ENCODE measurements at regions not wholly inside any gene's neighbourhood (a gene's known extent, or its start where the extent isn't known, plus 50 kb on each side); places are given as distances from the start of the nearest gene placed in this dataset.

DNA sequence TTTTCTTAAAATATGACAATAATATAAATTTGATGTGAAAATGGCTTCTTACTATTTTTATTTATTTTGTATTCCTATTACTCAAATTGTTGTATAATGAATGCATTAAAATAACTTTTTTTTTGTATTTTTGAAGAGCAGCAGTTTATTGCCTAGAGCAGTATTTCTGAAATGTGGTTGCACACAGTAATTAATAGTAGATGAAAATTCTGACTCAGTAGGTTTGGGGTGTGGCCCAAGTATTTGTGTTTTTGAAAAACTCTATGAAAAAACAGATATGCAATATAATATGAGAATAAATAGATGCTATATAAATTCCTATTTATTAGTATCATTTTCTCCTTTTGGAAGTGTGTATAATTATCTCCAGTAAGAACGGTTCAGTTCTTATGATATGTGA is 2225.3 kb upstream of the C9orf72 start:
- no peak for DNase-seq

DNA sequence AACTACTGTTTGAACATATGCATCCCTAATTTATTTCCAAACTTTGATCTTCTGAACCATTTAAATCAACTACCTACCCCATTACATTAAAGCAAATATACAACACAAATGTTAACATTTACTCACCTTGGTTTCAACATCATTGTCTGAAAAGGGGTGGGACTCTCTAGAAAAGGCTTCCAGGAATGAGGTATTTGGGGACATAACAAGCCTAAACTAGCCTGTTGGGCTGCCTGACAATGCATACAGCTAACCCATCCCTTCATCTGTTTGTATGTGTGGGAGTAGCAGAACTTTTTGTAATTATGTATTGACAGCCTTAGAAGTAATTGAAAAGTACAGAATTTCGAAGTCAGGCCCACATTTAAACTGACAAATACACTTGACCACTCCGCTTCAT is 2225.9 kb upstream of the C9orf72 start:
- no peak for DNase-seq

DNA sequence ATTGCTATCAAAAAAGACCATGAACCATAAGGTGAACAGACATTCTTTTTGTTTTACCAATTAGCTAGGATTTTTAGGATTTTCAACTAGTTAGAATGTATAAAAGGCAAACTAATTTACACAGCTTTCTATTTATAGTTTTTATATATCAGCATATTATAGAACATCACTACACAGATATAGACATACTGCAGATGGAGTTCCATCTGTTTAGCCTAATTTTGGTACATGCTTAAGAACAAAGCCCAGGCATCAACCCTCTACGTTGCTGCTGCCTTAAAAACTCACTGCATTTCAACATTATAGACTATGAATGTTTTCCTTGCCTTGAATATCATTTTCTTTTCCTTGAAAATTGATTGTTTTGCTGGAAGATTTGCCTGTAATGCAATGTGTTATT is 2227.5 kb upstream of the C9orf72 start:
- DNase-seq: no peak

DNA sequence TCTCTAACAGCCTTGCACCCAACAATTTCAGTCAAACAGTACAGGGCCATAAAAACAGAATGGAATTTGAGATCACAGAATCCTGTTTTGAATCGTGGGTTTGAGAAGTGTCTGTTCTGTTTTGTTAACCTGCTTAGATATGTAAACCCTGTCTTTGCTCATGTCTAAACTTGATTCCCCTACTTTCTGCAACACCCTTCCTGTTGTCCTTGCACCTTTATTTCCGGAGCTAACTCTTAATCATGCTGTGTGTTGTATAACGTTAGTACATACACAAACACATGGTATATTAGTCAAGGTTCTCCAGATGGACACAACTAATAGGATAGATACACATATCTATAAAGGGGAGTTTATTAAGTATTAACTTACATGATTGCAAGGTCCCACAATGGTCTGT is 2229.2 kb upstream of the C9orf72 start:
- DNase-seq: no peak

DNA sequence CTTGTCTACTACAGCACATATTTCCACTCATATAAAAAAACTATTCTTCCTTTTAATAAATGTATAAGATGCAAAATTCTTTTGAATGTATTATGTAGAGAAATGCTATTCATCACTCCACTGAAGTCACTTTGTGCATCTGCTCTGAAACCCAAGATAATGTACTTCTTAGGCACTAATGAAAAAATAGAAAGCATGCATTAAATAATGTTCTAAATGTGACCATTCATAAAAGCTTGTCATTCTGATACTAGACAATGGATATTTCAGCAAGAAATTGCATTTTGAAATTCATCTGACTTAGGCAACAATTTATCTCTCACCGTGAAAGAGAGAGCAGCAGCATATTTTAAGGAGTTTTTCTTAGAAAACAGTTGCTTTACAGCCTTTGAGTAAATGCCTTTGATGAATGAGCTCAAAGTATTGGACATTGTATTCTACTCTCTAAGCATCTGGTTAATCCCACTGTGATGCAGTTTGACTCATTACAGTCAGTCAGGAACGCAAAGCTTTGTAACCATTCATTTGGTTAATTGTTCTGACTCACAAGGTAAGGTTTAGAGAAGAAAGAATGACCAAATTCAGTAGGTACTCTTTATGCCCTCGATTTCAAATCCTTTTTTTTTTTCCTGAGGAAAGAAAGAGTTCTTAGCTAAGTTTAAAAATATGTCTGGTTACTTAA is 2233.8 kb upstream of the C9orf72 start:
- DNase-seq: no peak

DNA sequence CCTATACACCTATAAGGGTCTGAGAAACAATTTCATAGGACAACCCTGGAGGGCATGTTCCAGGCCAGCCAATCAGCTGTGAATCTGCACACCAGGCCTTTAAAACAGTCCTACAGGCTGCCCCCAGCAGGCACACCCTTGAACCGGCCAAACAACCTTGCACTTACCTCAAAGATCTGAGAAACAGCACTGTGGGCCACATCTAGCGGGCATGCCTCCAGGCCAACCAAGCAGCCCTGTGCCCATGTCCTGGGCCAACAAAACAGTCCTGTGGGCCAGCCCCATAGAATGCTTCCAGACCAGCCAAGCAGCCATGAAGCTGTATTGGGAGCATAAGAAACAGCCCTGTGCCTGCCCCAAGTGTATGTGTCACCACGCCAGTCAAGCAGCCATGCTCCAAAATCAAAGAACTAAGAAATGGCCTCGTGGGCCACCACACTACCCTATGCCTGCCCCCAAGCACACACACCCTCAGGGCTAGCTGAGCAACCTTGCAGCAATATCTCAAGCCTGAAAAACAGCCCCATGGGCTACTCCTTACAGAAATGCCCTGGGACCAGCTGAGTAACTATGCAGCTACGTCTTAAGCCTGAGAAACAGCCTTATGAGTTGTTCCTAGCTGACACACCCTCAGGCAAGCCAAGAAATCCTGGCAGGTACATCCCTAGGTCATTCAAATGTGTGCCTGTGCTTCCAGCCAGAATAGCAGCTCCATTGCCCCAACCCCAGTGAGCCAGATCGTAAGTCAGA is 2243.8 kb upstream of the C9orf72 start:
- no peak for DNase-seq

DNA sequence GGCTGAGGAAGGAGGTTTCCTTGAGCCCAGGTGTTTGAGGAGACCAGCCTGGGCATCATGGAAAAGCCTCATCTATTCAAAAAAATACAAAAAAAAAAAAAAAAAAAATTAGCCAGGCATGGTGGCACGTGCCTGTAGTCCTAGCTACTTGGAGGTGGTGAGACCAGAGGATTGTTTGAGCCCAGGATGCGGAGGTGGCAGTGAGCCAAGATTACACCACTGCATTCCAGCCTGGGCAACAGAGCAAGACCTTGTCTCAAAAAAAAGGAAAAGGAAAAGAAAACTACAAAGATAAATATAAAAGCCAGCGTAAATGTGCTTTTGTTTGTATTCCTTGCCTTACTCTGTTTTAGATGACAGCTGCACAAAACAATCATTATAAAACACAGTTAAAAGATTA is 2249.2 kb upstream of the C9orf72 start:
- DNase-seq: no peak

DNA sequence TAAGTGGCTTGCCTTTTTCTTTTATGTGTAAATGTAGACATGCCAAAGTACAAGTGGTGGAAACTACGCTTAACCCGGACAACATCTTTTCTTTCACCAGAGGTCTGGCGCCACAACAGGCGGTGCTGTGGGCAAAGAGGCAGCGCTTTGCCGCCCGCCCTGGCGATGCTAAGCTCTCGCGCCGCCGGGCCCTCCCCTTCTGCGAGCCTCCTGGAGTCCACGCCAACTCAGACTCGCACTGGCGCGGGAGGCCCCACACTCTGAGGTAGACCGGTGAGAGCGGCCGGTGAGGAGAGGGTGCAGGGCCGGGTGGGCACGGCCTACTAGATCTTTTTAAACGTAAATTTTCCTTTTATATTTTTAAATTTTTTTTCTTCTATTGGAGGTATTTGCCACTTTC is 2253.1 kb upstream of the C9orf72 start:
- DNase-seq: no peak

DNA sequence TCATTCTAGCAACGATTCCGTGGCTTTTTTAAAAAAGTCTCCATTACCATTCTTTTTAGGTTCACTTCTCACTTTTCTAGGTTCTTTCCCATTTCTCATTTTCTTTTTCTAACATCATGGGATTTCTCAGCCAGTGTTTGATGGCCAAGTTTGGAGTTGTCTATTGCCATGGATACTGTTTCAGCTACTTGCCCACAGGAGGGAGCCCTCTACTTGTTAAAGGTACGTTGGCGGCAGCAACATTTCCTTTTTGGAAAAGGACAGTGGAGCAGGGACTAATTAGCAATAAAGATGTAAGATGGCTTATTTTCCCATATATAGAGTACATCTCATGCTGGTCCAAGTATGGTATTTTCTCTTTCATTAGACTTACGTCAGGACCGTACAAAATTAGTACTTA is 2257.5 kb upstream of the C9orf72 start:
- DNase-seq: no peak

DNA sequence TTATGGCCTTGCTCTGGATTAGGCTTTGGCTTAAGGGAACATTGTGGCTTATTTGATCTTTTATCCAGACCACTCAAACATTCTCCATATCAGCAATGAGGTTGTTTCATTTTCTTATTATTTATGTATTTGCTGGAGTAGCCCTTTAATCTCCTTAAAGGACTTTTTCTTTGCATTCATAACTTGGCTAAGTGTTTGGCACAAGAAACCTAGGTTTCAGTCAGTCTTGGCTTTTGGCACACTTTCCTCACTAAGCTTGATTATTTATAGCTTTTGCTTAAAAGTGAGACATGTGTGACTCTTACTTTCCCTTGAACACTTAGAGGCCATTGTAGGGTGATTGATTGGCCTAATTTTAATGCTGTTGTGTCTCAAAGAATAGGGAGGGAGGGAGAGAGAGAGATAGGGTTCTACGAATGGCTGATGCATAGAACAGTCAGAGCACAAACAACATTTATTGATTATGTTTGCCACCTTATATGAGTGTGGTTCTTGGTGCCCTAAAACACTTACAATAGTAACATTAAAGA is 2265.3 kb upstream of the C9orf72 start:
- no peak for DNase-seq

DNA sequence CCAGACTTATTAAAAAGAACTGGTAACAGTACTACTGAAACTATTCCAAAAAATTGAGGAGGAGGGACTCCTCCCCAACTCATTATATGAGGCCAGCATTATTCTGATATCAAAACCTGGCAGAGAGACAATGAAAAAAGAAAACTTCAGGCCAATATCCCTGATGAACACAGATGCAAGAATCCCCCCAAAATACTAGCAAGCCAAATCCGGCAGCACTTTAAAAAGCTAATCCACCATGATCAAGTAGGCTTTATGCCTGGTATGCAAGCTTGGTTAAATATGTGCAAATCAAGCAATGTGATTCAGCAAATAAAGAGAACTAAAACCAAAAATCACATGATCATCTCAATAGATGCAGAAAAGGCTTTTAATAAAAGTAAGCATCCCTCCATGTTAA is 2271.0 kb upstream of the C9orf72 start:
- no peak for DNase-seq

DNA sequence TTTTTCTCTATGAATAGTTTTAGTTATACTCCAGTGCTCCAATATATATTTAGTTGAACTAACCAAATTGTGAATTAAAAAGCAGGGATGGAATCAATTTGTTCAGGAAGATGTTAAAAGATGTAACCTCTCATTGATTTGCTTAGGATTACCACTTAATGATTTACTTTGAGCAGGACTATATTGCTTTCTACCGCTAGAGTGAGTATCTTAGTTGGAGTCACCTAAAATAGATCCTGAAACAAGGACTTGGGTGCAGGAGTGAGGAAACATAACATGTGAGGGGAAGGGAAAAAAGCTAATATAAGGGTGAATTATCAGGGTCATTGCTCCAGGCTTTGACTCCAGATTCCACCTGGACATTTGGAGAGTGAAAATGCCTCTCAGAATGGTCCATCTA is 2277.4 kb upstream of the C9orf72 start:
- no peak for DNase-seq

DNA sequence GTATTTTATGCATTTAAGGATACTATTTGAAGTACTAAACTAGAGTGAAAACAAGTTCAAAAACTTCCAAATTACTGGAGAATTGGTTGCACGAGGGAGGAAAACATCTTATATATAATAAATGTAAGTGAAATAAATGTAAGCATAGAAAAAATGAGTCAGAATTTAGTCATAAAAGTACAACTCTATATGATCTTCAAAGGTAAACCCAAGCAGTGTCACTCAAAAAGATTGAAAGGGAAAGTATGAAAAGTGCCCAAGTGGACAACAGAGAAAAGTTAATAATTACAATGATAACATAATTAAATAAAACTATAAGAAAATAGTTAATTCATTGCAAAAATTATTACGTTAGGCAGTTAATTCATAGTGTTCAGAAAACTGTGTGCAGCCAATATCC is 2288.5 kb upstream of the C9orf72 start:
- no peak for DNase-seq

DNA sequence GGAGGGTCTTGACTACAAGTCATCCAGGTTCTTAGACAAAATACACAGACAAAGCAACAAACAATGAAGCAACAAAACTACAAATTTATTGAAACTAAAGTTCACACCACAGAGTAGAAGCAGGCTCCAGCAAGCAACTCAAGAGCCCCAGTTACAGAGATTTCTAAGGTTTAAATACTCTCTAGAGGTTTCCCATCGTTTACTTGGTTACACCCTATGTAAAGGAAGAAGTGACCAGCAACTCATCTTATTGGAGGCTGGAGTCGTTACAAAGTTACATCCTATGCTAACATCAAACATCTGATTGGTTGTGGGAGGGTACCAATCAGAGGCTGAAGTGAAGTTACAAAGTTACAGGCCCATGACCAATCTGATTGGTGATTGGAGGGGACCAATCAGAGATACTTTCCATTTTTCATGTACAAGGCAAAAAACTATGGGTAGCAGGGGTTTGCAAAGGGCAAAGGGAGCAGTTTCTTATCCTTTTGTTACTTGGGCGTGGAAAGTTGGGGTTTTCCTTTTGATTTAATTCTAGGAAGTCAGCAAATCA is 2292.6 kb upstream of the C9orf72 start:
- DNase-seq: no peak

DNA sequence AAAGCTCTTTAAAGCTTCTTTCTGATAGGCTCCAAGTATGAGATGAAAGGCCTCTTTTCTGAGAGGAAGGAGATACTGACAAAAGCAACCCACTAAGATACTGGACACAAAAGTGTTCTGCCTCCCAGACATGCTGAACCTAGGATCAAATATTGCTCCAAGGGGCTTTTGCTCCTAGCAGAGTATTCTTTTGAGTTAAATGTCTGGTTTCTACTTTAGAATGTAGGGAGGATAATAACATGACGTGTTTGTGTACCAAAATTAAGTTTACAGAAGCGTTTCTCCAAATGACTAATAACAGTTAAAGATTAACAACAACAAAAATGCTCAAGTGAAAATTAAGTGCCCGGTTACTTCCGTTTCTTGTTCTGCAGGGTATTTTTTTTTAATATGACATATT is 2293.3 kb upstream of the C9orf72 start:
- DNase-seq: no peak

DNA sequence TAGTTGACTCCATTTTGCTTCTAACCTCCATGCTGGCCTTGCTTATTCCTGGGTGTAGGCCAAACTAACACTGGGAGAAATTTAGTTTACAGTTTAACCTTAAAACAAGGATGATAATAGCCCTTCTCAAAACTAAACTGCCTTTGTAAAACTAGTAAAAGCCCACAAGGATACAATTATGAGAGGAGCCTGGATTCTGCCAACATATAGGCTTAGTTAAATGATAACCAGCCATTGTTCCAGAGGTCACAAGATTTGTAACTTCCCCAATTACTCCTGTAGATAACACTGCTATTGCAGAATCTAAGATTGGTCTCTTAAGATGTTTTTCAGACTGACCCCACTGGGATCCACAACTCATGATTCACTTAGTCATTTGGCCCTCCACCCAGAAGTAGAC is 2300.3 kb upstream of the C9orf72 start:
- DNase-seq: no peak

DNA sequence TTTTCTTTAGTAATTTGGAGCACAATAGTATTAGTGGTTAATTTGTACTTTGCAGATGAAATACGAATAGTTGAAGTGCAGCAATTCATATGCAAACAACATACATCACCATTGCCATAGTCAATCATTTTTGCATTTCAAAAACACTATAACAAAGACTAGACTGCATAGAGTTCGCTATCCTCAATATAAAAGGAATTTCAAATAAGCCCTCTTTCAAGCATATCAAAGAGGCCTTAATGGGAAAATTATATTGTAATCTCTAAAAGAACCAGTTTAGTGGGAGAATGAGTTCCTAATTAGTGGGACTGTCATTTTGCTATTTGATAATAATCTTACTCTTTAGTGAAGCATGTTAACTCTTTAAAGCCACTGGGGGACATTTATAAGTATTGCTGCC is 2302.3 kb upstream of the C9orf72 start:
- no peak for DNase-seq

DNA sequence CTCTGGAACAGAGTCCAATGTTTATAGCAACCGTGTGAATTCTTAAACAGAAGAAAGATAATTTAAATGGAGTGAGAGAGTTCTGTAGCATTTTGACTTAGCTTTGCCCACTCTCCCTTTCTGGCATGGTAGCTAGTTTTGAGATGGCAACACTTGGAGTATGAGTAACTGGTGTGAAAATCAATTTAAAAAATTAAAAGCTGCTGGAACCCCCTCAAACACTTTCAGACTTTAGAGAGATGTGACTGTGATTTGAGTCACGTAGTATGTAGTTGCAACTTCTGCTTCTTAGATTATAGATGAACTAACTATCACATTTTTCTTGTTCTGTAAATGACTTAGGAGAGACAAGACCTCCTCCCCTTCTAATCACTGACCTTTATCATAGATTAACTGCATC is 2309.5 kb upstream of the C9orf72 start:
- DNase-seq: no peak

DNA sequence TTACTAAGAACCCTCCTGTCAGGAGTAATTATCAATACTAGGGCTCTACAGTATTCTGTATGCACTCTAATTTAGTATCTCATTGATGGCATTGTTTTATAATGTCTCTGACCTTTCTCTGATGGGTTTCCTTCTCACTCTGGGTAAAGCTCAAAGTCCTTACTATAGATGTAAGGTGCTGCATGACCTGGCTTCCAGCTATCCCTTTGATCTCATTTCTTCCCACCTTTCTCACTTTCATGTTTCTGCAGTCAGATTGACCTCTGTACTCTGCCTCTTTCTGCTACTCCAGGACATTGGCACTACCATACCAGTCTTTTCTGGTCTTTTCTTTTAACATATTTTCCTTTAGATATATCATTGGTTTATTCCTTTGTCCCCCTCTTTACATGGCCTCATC is 2332.8 kb upstream of the C9orf72 start:
- DNase-seq: no peak

DNA sequence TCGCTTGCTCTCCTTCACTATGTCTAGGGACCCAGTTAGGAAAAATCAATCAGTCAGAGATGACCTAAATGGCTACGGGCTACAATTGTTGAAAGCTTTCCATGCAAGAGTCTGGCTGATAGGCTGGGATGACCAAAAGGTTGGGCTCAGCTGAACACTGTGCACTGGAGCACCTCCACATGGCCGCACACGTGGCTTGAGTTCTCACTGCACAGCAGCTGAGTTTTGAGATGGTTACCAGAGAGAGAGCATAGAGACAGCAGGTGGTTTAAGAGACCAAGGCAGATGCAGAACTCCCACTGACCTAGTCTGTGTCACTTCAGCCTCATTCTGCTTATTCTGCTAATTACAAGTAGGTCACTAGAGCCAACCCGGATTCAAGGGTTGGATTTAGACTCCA is 2354.8 kb upstream of the C9orf72 start:
- DNase-seq: no peak

DNA sequence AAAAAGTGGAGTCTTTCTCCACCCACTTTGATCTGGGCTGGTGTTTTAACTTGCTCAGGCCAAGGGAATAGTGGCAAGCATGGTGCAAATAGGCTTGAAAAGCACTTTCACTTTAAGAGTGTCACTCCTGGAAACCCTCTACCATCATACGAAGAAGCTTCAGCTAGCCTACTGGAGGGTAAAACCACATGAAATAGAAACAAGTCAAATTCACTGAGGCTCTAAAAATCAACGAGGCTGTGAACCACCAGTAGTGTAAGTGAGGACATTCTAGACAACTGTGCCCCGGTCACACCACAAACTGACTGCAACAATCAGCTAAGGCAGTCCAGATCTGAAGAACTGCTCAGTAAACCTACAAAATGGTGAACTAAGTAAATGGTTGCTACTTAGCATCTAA is 2366.3 kb upstream of the C9orf72 start:
- no peak for DNase-seq

DNA sequence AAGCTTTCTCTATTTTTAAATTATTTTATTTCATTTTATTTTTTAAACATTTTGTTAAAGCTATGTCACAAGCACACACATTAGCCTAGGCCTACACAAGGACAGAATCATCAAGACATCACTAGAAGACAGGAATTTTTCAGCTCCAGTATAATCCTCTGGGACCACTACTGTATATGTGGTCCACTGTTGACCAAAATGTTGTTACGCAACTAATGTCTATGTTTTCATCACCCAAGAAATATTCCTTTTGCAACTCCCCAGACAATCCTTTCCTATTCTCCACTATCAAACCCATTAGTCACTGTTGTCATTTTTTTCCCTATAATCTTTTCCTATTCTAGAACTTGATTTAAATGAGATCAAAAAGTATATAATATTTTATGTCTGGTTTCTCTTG is 2371.7 kb upstream of the C9orf72 start:
- DNase-seq: no peak

DNA sequence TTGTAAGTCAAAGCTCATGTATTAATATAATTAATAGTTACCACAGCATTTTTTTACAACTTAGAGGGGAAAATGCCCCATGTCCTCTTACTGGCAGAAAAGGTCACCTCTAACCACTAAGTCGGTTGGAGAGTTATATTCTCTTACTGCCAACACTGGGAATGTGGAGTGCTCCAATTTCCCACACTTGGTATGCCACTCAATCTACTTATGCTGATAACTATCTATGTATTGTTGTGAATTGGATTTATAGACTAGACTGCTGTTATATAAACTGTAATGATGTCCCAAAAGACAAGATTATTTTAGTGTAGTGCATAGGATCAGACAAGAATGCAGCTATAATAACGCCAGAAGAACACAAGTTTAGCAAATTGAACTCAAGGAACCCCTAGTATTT is 2385.2 kb upstream of the C9orf72 start:
- DNase-seq: no peak

DNA sequence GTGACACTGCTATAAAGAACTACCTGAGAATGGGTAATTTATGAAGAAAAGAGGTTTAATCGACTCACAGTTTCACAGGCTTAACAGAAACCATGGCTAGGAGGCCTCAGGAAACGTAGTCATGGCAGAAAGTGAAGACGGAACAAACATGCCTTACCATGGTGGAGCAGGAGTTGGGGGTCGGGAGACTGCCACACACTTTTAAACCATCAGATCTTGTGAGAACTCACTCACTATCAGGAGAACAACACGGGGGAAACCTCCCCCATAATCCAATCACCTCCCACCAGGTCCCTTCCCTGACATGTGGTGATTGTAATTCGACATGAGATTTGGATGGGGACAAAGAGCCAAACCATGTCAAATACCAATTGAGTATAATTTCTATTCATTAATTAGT is 2392.6 kb upstream of the C9orf72 start:
- DNase-seq: no peak
